ENCODE measurements at regions not wholly inside any gene's neighbourhood (a gene's known extent, or its start where the extent isn't known, plus 50 kb on each side); places are given as distances from the start of the nearest gene placed in this dataset.
"Not testable (repeated sequence)": the region's sequence is repeated elsewhere in the genome, so short reads cannot be mapped to it uniquely, and the experiment has no call there.

- no peak for DNase-seq (ENCODE audit: low spot score)
Observed at GRCh38 chr3:150247441-150247840, 160.7 kb upstream of the TSC22D2 start.

GRCh38 chr3:150243466-150243865 lies 164.6 kb upstream of the TSC22D2 start:
- DNase-seq (ENCODE audit: low spot score): no peak

GRCh38 chr3:150242220-150242936 lies 165.7 kb upstream of the TSC22D2 start:
- no peak for DNase-seq (ENCODE audit: low spot score)

GRCh38 chr3:150240891-150241290 lies 167.2 kb upstream of the TSC22D2 start:
- DNase-seq (ENCODE audit: low spot score): no peak

- no peak for DNase-seq (ENCODE audit: low spot score)
Observed at GRCh38 chr3:150239766-150240165, 168.3 kb upstream of the TSC22D2 start.

- no peak for DNase-seq (ENCODE audit: low spot score)
Observed at GRCh38 chr3:150238995-150239619, 169.0 kb upstream of the TSC22D2 start.

DNA sequence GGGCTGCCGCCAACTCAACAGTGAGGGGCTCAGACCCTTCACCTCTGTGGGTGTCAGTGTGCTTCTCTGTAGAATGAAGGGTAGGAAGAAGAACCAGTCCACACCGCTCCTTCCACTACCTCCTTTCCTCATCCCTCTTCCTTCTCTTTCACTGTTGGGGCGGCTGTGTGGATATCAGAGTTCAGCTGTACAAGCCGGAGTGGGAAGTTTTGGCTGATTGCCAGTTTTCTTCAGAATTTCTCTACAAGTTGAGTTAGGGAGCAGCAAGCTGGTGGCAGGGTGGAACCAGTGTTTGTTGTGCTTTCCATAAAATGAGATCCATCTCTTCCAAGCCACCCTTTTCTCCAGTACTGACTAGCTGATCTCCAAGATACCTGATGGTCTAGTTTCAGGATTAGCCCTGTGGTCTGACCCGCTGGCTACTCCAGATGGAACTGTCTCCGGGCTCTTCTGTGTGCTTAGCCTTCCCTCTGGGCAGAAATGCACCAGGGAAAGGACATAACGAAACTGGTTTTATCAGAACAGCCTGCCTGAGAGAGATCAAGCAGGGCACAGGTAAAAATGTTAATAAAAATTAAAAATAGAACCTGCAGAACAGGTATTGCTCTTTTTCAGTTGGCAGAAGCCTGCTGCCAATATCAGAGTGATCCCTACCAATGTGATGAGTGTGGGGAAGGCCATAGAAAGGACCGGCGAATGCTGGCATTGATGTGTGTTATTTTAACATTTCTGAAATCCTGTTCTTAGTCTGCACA lies 169.9 kb upstream of the TSC22D2 start:
- DNase-seq (ENCODE audit: low spot score): no peak

DNA sequence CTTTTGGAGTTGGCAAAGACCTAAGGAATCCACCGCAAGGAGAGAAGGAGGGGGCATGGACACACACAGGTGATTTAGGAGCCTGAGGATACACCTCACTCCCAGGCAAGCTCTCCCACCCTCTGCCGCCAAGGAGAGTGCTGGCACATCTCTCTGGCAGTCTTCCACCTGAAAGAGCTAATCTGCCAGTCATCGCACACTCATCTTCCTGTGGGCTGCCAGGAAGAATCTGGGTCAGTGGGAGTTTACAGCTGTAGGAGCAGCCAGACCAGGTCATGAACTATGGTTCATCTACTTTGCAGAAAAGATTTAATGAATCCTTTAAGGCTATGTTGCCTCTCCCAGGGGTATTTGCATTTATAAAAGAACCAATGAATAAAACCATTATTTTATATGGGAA lies 170.6 kb upstream of the TSC22D2 start:
- DNase-seq (ENCODE audit: low spot score): no peak

DNA sequence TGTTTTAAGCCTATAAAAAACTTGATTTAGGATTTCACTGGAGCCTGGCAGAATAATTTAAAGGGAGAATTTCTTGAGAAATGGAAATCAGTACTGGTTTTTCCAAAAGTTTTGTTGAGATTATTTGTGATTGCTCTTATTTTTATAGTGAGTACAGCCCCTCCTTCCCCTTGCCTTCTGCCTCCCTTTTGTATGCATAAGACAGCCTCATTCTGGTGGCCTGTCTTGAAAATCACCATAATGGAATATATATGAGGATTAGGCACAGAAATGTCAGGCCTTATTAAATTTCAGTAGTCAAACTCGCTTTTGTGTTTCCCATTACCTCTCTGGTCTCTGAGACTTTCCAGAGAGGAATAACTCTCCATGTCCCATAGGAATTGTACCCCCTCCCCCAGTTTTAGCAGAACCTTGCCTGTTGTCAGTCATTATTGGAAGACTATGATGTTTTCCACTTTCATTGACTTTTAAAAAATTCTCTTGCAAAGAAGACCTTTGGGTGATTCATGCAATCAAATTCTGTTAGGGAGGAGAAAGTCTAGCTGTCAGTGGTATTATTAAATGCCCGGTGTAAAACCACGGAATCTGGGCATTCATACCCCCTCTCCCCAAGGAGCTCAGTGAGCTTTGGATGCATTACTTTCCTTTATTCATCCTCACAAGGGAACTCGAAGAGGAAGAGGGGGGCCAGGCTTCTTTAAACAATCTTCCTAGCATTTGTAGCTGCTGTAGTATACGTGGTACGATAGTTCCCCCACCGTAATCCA lies 171.6 kb upstream of the TSC22D2 start:
- DNase-seq (ENCODE audit: low spot score): no peak

DNA sequence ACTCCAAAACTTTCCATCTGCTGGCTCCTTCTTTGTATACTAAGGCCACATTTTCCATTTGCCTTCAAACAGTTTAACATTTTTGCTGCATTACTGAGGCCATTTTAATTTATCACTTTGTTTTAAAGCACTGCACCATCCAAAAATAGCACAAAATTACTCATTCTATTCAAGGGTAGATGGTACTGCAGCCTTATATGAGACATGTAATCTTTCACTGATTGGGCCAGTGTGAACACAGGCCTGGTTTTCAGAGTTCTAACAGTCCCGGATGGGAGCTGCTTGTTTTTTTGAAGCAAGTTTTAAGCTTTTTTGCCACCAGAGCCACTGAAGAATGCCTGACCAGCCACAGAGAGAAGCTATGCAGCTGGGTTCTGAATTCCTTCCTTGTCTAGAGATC lies 172.3 kb upstream of the TSC22D2 start:
- no peak for DNase-seq (ENCODE audit: low spot score)

- DNase-seq (ENCODE audit: low spot score): no peak
Observed at GRCh38 chr3:150232992-150233451, 175.1 kb upstream of the TSC22D2 start.

DNA sequence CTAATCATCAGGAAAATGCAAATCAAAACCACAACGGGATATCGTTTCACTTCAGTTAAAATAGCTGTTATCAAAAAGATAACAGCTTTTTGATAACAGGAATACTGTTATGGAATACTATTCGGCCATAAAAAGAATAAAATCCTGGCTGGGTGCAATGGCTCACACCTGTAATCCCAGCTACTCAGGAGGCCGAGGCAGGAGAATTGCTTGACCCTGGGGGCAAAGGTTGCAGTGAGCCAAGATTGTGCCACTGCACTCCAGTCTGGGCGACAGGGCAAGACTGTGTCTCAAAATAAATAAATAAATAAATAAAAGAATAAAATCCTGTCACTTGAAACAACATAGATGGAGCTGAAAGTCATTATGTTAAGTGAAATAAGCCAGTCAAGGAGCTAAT lies 178.1 kb upstream of the TSC22D2 start:
- no peak for DNase-seq (ENCODE audit: low spot score)

DNA sequence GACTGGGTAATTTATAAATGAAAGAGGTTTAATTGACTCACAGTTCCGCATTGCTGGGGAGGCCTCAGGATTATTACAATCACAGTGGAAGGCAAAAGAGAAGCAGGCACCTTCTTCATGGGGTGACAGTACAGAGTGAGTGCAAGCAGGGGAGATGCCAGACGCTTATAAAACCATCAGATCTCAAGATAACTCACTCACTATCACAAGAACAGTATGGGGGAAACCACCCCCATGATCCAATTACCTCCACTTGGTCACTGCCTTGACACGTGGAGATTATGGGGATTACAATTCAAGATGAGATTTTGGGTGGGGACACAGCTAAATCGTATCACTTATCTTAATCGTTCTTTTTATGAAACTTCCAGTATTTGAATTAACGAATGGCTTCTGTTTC lies 179.5 kb upstream of the TSC22D2 start:
- not testable (repeated sequence) for DNase-seq (ENCODE audit: low spot score)

DNA sequence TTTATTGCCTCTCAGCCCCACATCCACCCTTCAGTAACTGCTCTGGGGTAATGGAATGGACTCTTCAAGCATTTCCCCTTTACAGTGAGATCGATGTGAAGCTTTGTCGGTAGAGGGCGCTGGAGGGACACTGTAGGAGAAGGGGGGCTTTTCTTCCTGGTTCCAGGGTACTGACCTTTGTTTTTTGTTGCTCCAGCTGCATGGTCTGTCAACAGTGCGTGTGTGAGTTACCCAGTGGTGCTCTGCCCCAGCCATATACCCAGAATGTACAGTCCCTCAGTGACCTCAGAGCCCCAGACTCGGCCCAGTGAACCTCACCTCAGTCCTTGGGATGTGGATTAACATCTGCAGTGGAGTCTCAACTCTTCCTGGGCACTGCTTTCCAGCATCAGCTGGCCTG lies 180.3 kb upstream of the TSC22D2 start:
- DNase-seq (ENCODE audit: low spot score): no peak

DNA sequence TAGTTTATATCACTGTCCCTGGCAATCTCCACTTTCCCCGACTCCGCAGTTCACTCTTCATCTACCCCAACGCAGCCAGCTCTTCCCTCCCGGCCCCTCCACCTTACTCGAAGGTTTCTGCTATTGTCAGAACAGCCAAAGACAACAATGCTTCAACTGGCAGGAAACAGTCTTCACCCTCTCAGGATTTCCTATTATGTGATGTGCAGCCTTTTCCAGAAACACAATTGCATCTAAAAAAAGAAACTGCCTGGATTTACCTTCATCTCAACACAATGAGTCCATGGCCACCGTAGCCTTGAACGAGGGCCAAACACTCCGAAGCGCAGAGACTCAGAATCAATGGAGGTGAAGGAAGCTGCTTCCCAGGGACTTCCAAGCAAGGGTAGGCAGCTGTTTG lies 182.1 kb upstream of the TSC22D2 start:
- DNase-seq (ENCODE audit: low spot score): peak; percentile 32

DNA sequence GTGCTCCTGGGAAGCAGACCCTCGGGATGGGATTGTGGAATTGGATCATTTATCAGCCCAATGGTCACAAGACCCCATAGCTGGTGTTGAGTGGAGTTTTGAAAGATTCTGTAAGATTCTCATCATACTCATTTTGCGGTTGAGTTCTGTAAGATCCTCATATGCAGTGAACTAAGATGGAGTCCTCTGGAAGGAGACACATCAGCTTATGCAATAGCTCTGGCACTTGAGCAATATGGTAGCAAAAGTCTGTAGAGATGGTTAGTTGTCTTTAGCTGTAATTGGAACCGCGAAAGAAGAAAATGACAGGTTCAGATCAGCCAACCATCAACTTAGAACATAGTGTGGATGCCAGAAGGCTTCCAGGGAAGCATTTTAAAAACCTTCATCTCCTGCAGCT lies 184.5 kb upstream of the TSC22D2 start:
- DNase-seq (ENCODE audit: low spot score): no peak

DNA sequence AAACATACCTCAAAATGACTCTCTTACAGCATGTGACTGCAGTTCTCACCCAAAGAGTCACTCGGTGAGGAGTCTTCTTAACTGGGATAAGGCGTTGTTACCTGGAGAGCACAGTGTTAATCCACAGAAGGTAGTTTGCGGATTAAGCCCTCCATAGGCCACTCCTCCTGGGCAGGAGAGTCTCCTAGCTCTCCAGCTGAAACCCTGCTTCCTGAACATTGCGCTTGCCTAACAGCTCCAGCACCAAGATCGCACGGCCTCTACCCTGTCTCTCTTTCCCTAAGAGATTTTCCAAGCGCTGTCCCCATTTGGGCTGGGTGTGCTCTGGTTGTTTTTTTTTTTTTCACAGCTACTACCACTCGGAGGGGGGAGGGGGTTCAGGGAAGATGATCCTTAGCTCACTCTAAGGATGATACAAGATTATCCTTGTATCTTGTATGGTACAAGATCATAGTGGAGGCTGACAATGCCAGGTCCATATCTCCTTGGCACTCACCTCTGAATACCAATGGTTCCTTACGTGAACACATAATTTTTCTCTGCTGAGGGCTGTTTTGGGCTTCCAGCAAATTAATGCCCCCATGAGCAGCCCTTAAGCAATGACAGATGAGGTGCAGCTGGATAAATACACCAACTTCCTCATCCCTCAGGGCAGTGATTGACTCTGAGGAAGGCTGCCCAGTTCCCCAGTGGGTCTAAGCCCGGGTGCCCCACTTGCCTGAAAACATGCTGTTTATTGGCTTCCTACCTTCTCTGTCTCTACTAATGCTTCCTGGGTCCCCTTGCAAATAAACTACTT lies 185.2 kb upstream of the TSC22D2 start:
- no peak for DNase-seq (ENCODE audit: low spot score)

DNA sequence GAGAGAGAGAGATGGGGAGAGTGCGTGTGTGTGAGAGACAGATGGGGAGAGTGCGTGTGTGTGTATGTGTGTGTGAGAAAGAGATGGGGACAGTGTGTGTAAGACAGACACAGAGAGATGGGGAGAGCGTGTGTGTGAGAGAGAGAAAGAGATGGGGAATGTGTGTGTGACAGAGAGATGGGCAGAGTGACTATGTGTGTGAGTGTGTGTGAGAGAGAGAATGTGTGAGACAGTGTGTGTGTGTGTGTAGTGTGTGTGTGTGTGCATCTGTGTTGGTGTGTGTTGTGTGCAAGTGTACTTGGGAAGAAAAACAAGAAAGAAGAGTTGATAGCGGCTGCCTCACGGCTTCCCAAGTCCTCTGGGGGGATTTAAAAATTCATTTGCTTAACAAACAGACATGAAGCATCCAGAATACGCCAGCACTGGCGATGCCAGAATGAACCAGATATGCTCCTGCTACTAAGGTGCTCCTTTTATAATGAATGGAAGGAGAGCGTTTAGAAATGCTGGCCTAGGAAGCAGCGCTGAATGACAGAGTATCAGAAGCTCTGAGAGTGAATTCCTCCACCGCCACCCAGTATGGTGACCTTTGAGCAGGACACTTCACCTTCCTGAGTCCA lies 186.1 kb upstream of the TSC22D2 start:
- DNase-seq (ENCODE audit: low spot score): no peak

GRCh38 chr3:150220799-150221198 lies 187.3 kb upstream of the TSC22D2 start:
- no peak for DNase-seq (ENCODE audit: low spot score)

- no peak for DNase-seq (ENCODE audit: low spot score)
Observed at GRCh38 chr3:150220041-150220440, 188.1 kb upstream of the TSC22D2 start.

- no peak for DNase-seq (ENCODE audit: low spot score)
Observed at GRCh38 chr3:150218841-150219240, 189.3 kb upstream of the TSC22D2 start.
